ENCODE measurements at regions not wholly inside any gene's neighbourhood (a gene's known extent, or its start where the extent isn't known, plus 50 kb on each side); places are given as distances from the start of the nearest gene placed in this dataset.

GRCh38 chr16:11459722-11460121 is 114.5 kb downstream of the RMI2 start:
- no peak for TF ChIP-seq CTCF (IDR thresholded peaks at IDR 0.05)
- no peak for TF ChIP-seq POLR2A (IDR thresholded peaks at IDR 0.05)
